ENCODE measurements at regions not wholly inside any gene's neighbourhood (a gene's known extent, or its start where the extent isn't known, plus 50 kb on each side); places are given as distances from the start of the nearest gene placed in this dataset.

GRCh38 chr12:107607464-107608392 is 77.9 kb upstream of the PWP1 start:
- TF ChIP-seq, protein P1, sequence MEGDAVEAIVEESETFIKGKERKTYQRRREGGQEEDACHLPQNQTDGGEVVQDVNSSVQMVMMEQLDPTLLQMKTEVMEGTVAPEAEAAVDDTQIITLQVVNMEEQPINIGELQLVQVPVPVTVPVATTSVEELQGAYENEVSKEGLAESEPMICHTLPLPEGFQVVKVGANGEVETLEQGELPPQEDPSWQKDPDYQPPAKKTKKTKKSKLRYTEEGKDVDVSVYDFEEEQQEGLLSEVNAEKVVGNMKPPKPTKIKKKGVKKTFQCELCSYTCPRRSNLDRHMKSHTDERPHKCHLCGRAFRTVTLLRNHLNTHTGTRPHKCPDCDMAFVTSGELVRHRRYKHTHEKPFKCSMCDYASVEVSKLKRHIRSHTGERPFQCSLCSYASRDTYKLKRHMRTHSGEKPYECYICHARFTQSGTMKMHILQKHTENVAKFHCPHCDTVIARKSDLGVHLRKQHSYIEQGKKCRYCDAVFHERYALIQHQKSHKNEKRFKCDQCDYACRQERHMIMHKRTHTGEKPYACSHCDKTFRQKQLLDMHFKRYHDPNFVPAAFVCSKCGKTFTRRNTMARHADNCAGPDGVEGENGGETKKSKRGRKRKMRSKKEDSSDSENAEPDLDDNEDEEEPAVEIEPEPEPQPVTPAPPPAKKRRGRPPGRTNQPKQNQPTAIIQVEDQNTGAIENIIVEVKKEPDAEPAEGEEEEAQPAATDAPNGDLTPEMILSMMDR (IDR thresholded peaks at IDR 0.05): peak; percentile 80 to 96 (median 90)
- no peak for TF ChIP-seq POLR2A (IDR thresholded peaks at IDR 0.05)
